Cerebellar nuclear complex (tissue), 1 donor: ENCODE measurements at regions not wholly inside any gene's neighbourhood (a gene's known extent, or its start where the extent isn't known, plus 50 kb on each side); places are given as distances from the start of the nearest gene placed in this dataset.
A peak's percentile ranks its signal among the peaks of the same experiment; 100 is the strongest.
"Not testable (repeated sequence)": the region's sequence is repeated elsewhere in the genome, so short reads cannot be mapped to it uniquely, and the experiment has no call there.

ENCODE experiments used
- DNase-seq, 2 experiments: peaks; one replicate each; lab custom pipeline; 2025; lab: John Stamatoyannopoulos, UW

- DNase-seq: no peak
Measured at GRCh38 chr4:44978020-44978419, 251.7 kb upstream of the GNPDA2 start.

GRCh38 chr4:44965435-44966095 is 239.2 kb upstream of the GNPDA2 start:
- no peak for DNase-seq

GRCh38 chr4:44964086-44964485 is 237.7 kb upstream of the GNPDA2 start:
- DNase-seq: not testable (repeated sequence)

- no peak for DNase-seq
Measured at GRCh38 chr4:44961001-44961755, 234.8 kb upstream of the GNPDA2 start.

GRCh38 chr4:44931720-44932119 is 205.4 kb upstream of the GNPDA2 start:
- DNase-seq: no peak

- DNase-seq: no peak
Measured at GRCh38 chr4:44928785-44929184, 202.4 kb upstream of the GNPDA2 start.

- peak in 1 of 2 experiments; percentile 25 for DNase-seq
Measured at GRCh38 chr4:44927399-44928380, 201.3 kb upstream of the GNPDA2 start.

GRCh38 chr4:44916411-44916810 is 190.1 kb upstream of the GNPDA2 start:
- no peak for DNase-seq

- no peak for DNase-seq
Measured at GRCh38 chr4:44914748-44915147, 188.4 kb upstream of the GNPDA2 start.

- no peak for DNase-seq
Measured at GRCh38 chr4:44914223-44914622, 187.9 kb upstream of the GNPDA2 start.

GRCh38 chr4:44912980-44913379 is 186.6 kb upstream of the GNPDA2 start:
- no peak for DNase-seq

- DNase-seq: no peak
Measured at GRCh38 chr4:44908565-44908964, 182.2 kb upstream of the GNPDA2 start.

GRCh38 chr4:44872246-44872645 is 145.9 kb upstream of the GNPDA2 start:
- no peak for DNase-seq

GRCh38 chr4:44871133-44871532 is 144.8 kb upstream of the GNPDA2 start:
- no peak for DNase-seq

- no peak for DNase-seq
Measured at GRCh38 chr4:44869985-44870384, 143.6 kb upstream of the GNPDA2 start.

- no peak for DNase-seq
Measured at GRCh38 chr4:44869222-44869882, 143.0 kb upstream of the GNPDA2 start.

GRCh38 chr4:44861756-44862155 is 135.4 kb upstream of the GNPDA2 start:
- no peak for DNase-seq

- no peak for DNase-seq
Measured at GRCh38 chr4:44859477-44859876, 133.1 kb upstream of the GNPDA2 start.

- no peak for DNase-seq
Measured at GRCh38 chr4:44848466-44848865, 122.1 kb upstream of the GNPDA2 start.

- DNase-seq: no peak
Measured at GRCh38 chr4:44845993-44846392, 119.6 kb upstream of the GNPDA2 start.

- DNase-seq: no peak
Measured at GRCh38 chr4:44845309-44845708, 119.0 kb upstream of the GNPDA2 start.

- no peak for DNase-seq
Measured at GRCh38 chr4:44842531-44842930, 116.2 kb upstream of the GNPDA2 start.
